ENCODE measurements at regions not wholly inside any gene's neighbourhood (a gene's known extent, or its start where the extent isn't known, plus 50 kb on each side); places are given as distances from the start of the nearest gene placed in this dataset.
"Not testable (repeated sequence)": the region's sequence is repeated elsewhere in the genome, so short reads cannot be mapped to it uniquely, and the experiment has no call there.

GRCh38 chr13:50198508-50198907 lies 183.3 kb downstream of the KCNRG start:
- DNase-seq = no peak

- DNase-seq = no peak
Observed at GRCh38 chr13:50200569-50200968, 185.3 kb downstream of the KCNRG start.

GRCh38 chr13:50200988-50201387 lies 185.7 kb downstream of the KCNRG start:
- DNase-seq = no peak

- DNase-seq = no peak
Observed at GRCh38 chr13:50202485-50202884, 187.2 kb downstream of the KCNRG start.

- no peak for DNase-seq
Observed at GRCh38 chr13:50203256-50203941, 188.2 kb downstream of the KCNRG start.

GRCh38 chr13:50205581-50205980 lies 190.3 kb downstream of the KCNRG start:
- no peak for DNase-seq

- DNase-seq = no peak
Observed at GRCh38 chr13:50208826-50209335, 193.6 kb downstream of the KCNRG start.

GRCh38 chr13:50209631-50210030 lies 194.4 kb downstream of the KCNRG start:
- no peak for DNase-seq

- no peak for DNase-seq
Observed at GRCh38 chr13:50213526-50213925, 198.3 kb downstream of the KCNRG start.

GRCh38 chr13:50214514-50214913 lies 199.3 kb downstream of the KCNRG start:
- DNase-seq = no peak

- no peak for DNase-seq
Observed at GRCh38 chr13:50215399-50215798, 200.2 kb downstream of the KCNRG start.

- no peak for DNase-seq
Observed at GRCh38 chr13:50219743-50220142, 204.5 kb downstream of the KCNRG start.

GRCh38 chr13:50220938-50221337 lies 205.7 kb downstream of the KCNRG start:
- no peak for DNase-seq

- peak; percentile 41 for DNase-seq
Observed at GRCh38 chr13:50222569-50223332, 207.5 kb downstream of the KCNRG start.

GRCh38 chr13:50224534-50224933 lies 209.3 kb downstream of the KCNRG start:
- no peak for DNase-seq

GRCh38 chr13:50225193-50226155 lies 210.2 kb downstream of the KCNRG start:
- DNase-seq = no peak

GRCh38 chr13:50226515-50227155 lies 211.4 kb downstream of the KCNRG start:
- no peak for DNase-seq

- no peak for DNase-seq
Observed at GRCh38 chr13:50227361-50227760, 212.1 kb downstream of the KCNRG start.

- no peak for DNase-seq
Observed at GRCh38 chr13:50228527-50228926, 213.3 kb downstream of the KCNRG start.

- no peak for DNase-seq
Observed at GRCh38 chr13:50229960-50230661, 214.9 kb downstream of the KCNRG start.

- DNase-seq = no peak
Observed at GRCh38 chr13:50230662-50230978, 215.4 kb downstream of the KCNRG start.

GRCh38 chr13:50233574-50233973 lies 218.3 kb downstream of the KCNRG start:
- DNase-seq = not testable (repeated sequence)

Data from NCI-H1417 treated with DMSO at 0.1 percent for 48 hours (cell line).